Mammary epithelial cell (primary cell): ENCODE measurements at regions not wholly inside any gene's neighbourhood (a gene's known extent, or its start where the extent isn't known, plus 50 kb on each side); places are given as distances from the start of the nearest gene placed in this dataset.

Experiments
- EZH2 ChIP-seq: IDR thresholded peaks from 2 replicates; pipeline ENCODE4 v1.6.1; 2012; ENCODE audit warnings: low read length, inconsistent platforms, borderline replicate concordance
- TF ChIP-seq, protein P1 (sequence below), 2 donors: IDR thresholded peaks in 1 of 2; conservative IDR thresholded peaks in 1 of 2; 2 replicates each; pipeline ENCODE4 v1.5.1; 2011 to 2012; ENCODE audit warnings: inconsistent platforms in 2 of 2, low read length in 2 of 2, mild to moderate bottlenecking in 2 of 2, control low read depth in 1 of 2, low read depth in 1 of 2; ENCODE audit not compliant: insufficient read depth in 1 of 2; ENCODE audit errors: extremely low read depth in 1 of 2

DNA sequence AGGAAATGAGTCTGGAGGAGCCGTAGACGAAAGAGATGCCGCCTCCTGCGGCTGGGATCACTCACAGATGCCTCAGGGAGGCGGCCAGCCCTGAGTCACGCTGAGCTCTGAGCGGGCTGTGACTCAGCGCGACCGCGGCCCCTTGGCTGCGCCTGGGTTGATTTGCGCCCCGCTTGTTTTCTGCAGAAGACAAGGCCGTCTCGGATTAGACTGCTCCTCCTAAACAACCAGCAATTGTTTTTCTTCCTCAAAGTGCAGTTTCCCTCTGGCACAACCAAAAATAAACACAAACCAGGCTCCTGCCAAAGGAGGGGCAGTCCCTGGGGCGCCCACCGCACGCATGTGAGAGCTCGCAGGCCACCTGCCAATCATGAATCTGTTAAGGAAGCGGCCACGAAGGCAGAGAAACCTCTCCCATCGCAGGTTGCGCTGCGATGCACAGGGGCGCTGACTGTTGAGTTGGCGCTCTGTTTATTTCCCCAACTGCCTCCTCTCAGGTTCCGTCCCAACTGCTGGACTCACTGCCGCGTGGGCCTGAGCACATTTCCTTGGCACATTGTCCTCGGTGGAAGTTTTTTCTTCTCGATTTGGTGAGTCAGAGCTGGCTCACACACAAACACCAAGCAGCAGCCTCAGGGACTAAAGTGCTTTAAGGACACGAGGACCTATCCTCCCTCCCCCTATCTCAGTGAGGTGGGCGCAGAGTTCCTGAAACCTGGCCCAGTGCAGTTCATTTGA lies 85.2 kb upstream of the NDUFV2 start:
- TF ChIP-seq, protein P1, sequence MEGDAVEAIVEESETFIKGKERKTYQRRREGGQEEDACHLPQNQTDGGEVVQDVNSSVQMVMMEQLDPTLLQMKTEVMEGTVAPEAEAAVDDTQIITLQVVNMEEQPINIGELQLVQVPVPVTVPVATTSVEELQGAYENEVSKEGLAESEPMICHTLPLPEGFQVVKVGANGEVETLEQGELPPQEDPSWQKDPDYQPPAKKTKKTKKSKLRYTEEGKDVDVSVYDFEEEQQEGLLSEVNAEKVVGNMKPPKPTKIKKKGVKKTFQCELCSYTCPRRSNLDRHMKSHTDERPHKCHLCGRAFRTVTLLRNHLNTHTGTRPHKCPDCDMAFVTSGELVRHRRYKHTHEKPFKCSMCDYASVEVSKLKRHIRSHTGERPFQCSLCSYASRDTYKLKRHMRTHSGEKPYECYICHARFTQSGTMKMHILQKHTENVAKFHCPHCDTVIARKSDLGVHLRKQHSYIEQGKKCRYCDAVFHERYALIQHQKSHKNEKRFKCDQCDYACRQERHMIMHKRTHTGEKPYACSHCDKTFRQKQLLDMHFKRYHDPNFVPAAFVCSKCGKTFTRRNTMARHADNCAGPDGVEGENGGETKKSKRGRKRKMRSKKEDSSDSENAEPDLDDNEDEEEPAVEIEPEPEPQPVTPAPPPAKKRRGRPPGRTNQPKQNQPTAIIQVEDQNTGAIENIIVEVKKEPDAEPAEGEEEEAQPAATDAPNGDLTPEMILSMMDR (conservative IDR thresholded peaks at IDR 0.05 in 1 of 2, IDR thresholded peaks at IDR 0.05 in 1 of 2; ENCODE audit: extremely low read depth in 1 of 2, insufficient read depth in 1 of 2, low read depth in 1 of 2, low read length in 2 of 2), result peak in 1 of 2 donors; percentile 9
- no peak for TF ChIP-seq EZH2
